ENCODE measurements at regions not wholly inside any gene's neighbourhood (a gene's known extent, or its start where the extent isn't known, plus 50 kb on each side); places are given as distances from the start of the nearest gene placed in this dataset.

- Histone ChIP-seq H2AFZ (ENCODE audit: low read depth, low read length) (no peak overlapping the region), H4K20me1 (replicated peaks; ENCODE audit: control insufficient read depth, extremely low read depth, insufficient read depth, low read length) (no peaks in the 10 kb centered on the region)
These were observed 253.2 kb downstream of the NOVA1 start for GRCh38 chr14:26344596-26344995.

More at GRCh38 chr14:26344596-26344995, 253.2 kb downstream of the NOVA1 start:
- ChIA-PET POLR2A (no interaction called here), CTCF (no interaction called here)
- Histone ChIP-seq H3K4me2 (ENCODE audit: insufficient read depth, low read length) (no peak overlapping the region), H3K9me1 (replicated peaks; ENCODE audit: control insufficient read depth, extremely low read depth, insufficient read depth, low read length) (no peaks in the 10 kb centered on the region), H3K9ac (replicated peaks; ENCODE audit: extremely low read depth, insufficient read depth, low read length) (no peak overlapping the region), H3K27ac (ENCODE audit: insufficient read depth, low read depth, low read length) (no peak overlapping the region), H3K27me3 (ENCODE audit: control insufficient read depth in 2 of 2, insufficient read depth in 2 of 2, low read length in 2 of 2) (no peaks in the 10 kb centered on the region), H3K36me3 (ENCODE audit: control insufficient read depth in 2 of 2, extremely low read depth in 1 of 2, insufficient read depth in 2 of 2, low read length in 2 of 2) (no peaks in the 10 kb centered on the region), H3K4me3 (replicated peaks in 1 of 3; ENCODE audit: insufficient read depth in 1 of 3, low read depth in 1 of 3, low read length in 3 of 3) (no peak overlapping the region), H3K4me1 (ENCODE audit: control insufficient read depth, extremely low read depth, insufficient read depth, low read length) (no peaks in the 10 kb centered on the region), H3K79me2 (ENCODE audit: control insufficient read depth, insufficient read depth, low read length) (no peaks in the 10 kb centered on the region), H3K9me3 (replicated peaks; ENCODE audit: control insufficient read depth, insufficient read depth, low read length) (no peaks in the 10 kb centered on the region)
- no peak for FAIRE-seq
- intact Hi-C loops (cut with micrococcal nuclease) (no loop called here), dilution Hi-C loops (cut with MboI; ENCODE audit: extremely low pct_ligation_motif_present, low sequenced_read_pairs) (no loop called here)
- TF ChIP-seq FOS (IDR thresholded peaks at IDR 0.05; ENCODE audit: borderline replicate concordance, insufficient read depth, low read length) (no peak), MAX (IDR thresholded peaks at IDR 0.05; ENCODE audit: insufficient read depth, insufficient read length) (no peak), JUN (IDR thresholded peaks at IDR 0.05; ENCODE audit: borderline replicate concordance, insufficient read depth, insufficient read length, low read depth) (no peak), CTCF (IDR thresholded peaks at IDR 0.05; ENCODE audit: extremely low read depth in 1 of 2, insufficient read depth in 1 of 2, low read depth in 1 of 2, low read length in 2 of 2) (no peak), GATA2 (IDR thresholded peaks at IDR 0.05; ENCODE audit: insufficient read depth, insufficient read length, low read depth, low read length) (no peak), POLR2A (IDR thresholded peaks at IDR 0.05; ENCODE audit: low read depth, low read length) (no peak), POLR2AphosphoS5 (IDR thresholded peaks at IDR 0.05; ENCODE audit: insufficient read depth, low read depth, low read length) (no peak), EZH2 (IDR thresholded peaks at IDR 0.05; ENCODE audit: borderline replicate concordance, low read depth, low read length, severe bottlenecking) (no peak), MYC (IDR thresholded peaks at IDR 0.05; ENCODE audit: low read depth, low read length) (no peak)
- no TSS peak for BruUV-seq (replicated peaks)
- DNase-seq (ENCODE audit: low read depth, low spot score): no peak
